Fibroblast of lung (primary cell): ENCODE measurements at regions not wholly inside any gene's neighbourhood (a gene's known extent, or its start where the extent isn't known, plus 50 kb on each side); places are given as distances from the start of the nearest gene placed in this dataset.

Source experiments
- CTCF ChIP-seq, 2 donors: IDR thresholded peaks in 1 of 2; conservative IDR thresholded peaks in 1 of 2; 1 replicate in 1 of 2; 2 replicates in 1 of 2; pipeline ENCODE4 v1.5.1; 2011 to 2012; ENCODE audit warnings: low read length in 2 of 2, control low read depth in 1 of 2, inconsistent platforms in 1 of 2, low read depth in 1 of 2, mild to moderate bottlenecking in 1 of 2
- EZH2 ChIP-seq: IDR thresholded peaks from 2 replicates; pipeline ENCODE4 v1.5.1; 2012; ENCODE audit warnings: low read length, control low read depth, mild to moderate bottlenecking; ENCODE audit errors: missing control alignments

GRCh38 chr22:27593378-27593777 is 208.2 kb downstream of the MN1 start:
- TF ChIP-seq CTCF (conservative IDR thresholded peaks at IDR 0.05 in 1 of 2, IDR thresholded peaks at IDR 0.05 in 1 of 2; ENCODE audit: low read depth in 1 of 2, low read length in 2 of 2), result no peak
- no peak for TF ChIP-seq EZH2
